ENCODE measurements at regions not wholly inside any gene's neighbourhood (a gene's known extent, or its start where the extent isn't known, plus 50 kb on each side); places are given as distances from the start of the nearest gene placed in this dataset.

DNA sequence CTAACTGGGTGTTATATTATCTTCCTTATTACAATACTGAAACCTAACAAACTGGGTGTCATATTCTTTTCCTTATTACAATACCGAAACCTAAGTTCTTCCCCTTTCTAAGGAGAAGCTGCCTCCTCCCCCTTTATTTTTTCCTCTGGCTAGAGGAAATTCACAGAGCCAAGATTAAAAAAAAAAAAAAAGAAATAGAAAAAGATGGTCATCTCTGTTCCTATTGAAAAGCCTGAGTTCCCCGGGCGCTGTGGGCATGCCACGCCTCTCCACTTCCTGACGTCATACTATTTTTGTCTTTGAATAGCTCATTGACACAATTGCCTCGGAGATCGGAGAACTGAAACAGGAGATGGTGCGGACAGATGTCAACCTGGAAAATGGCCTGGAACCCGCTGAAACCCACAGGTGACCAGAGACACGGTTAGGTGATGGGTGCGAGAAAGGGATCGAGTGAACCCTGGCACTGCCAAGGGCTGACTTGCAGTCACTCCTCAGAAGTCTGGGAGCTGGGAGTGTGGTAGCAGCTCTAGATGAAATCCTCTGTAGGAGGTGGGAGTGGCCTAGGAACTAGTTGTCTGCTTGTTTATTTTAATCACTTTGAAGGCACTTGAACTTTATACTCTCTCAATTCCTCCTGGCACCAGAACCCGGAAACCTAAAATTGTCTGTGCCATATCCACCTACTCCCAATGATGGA lies 82.2 kb upstream of the NAA20 start:
- no peak for ATAC-seq
- no peak for TF ChIP-seq ZNF70 (CRISPR knock-in tag; IDR thresholded peaks at IDR 0.05)
- TF ChIP-seq ZFP3 (CRISPR knock-in tag; IDR thresholded peaks at IDR 0.05): no peak

DNA sequence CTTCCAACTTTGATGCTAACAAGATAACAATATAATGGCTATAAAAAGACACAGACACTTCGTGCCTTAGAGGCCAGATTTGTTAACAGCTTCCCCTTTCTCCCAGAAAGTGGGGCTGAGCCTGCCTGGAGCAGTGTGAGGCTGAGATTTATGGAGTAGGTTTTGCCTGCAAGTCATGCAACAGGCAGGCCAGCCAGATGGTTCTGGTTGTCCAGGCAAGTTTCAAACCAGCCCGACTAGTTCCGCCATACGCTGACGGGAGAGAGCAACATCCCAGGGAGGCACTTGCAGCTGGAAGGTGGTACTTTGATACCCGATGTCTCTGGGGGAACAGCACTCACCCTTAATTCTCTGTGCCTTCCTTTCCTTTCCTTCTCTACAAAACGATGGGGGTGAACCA lies 81.3 kb upstream of the NAA20 start:
- no peak for ATAC-seq
- TF ChIP-seq ZNF70 (CRISPR knock-in tag; IDR thresholded peaks at IDR 0.05) (no peak), PPARA (CRISPR knock-in tag; IDR thresholded peaks at IDR 0.05; ENCODE audit: borderline replicate concordance) (no peak), CSDC2 (CRISPR knock-in tag; IDR thresholded peaks at IDR 0.05) (no peak), ISL1 (CRISPR knock-in tag; IDR thresholded peaks at IDR 0.05) (no peak), GLIS3 (CRISPR knock-in tag; IDR thresholded peaks at IDR 0.05) (no peak), BACH2 (CRISPR knock-in tag; IDR thresholded peaks at IDR 0.05; ENCODE audit: borderline replicate concordance) (no peak), ZNF8 (CRISPR knock-in tag; IDR thresholded peaks at IDR 0.05) (no peak), ZC3H10 (CRISPR knock-in tag; IDR thresholded peaks at IDR 0.05) (no peak), ARNTL (CRISPR knock-in tag; IDR thresholded peaks at IDR 0.05; ENCODE audit: borderline replicate concordance, low read depth) (no peak), ZFP30 (CRISPR knock-in tag; IDR thresholded peaks at IDR 0.05) (no peak)
- TF ChIP-seq, protein P1, sequence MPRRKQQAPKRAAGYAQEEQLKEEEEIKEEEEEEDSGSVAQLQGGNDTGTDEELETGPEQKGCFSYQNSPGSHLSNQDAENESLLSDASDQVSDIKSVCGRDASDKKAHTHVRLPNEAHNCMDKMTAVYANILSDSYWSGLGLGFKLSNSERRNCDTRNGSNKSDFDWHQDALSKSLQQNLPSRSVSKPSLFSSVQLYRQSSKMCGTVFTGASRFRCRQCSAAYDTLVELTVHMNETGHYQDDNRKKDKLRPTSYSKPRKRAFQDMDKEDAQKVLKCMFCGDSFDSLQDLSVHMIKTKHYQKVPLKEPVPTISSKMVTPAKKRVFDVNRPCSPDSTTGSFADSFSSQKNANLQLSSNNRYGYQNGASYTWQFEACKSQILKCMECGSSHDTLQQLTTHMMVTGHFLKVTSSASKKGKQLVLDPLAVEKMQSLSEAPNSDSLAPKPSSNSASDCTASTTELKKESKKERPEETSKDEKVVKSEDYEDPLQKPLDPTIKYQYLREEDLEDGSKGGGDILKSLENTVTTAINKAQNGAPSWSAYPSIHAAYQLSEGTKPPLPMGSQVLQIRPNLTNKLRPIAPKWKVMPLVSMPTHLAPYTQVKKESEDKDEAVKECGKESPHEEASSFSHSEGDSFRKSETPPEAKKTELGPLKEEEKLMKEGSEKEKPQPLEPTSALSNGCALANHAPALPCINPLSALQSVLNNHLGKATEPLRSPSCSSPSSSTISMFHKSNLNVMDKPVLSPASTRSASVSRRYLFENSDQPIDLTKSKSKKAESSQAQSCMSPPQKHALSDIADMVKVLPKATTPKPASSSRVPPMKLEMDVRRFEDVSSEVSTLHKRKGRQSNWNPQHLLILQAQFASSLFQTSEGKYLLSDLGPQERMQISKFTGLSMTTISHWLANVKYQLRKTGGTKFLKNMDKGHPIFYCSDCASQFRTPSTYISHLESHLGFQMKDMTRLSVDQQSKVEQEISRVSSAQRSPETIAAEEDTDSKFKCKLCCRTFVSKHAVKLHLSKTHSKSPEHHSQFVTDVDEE (CRISPR knock-in tag; IDR thresholded peaks at IDR 0.05): no peak
- TF ChIP-seq, protein P2, sequence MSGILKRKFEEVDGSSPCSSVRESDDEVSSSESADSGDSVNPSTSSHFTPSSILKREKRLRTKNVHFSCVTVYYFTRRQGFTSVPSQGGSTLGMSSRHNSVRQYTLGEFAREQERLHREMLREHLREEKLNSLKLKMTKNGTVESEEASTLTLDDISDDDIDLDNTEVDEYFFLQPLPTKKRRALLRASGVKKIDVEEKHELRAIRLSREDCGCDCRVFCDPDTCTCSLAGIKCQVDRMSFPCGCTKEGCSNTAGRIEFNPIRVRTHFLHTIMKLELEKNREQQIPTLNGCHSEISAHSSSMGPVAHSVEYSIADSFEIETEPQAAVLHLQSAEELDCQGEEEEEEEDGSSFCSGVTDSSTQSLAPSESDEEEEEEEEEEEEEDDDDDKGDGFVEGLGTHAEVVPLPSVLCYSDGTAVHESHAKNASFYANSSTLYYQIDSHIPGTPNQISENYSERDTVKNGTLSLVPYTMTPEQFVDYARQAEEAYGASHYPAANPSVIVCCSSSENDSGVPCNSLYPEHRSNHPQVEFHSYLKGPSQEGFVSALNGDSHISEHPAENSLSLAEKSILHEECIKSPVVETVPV (CRISPR knock-in tag; IDR thresholded peaks at IDR 0.05): no peak
- TF ChIP-seq, protein P3, sequence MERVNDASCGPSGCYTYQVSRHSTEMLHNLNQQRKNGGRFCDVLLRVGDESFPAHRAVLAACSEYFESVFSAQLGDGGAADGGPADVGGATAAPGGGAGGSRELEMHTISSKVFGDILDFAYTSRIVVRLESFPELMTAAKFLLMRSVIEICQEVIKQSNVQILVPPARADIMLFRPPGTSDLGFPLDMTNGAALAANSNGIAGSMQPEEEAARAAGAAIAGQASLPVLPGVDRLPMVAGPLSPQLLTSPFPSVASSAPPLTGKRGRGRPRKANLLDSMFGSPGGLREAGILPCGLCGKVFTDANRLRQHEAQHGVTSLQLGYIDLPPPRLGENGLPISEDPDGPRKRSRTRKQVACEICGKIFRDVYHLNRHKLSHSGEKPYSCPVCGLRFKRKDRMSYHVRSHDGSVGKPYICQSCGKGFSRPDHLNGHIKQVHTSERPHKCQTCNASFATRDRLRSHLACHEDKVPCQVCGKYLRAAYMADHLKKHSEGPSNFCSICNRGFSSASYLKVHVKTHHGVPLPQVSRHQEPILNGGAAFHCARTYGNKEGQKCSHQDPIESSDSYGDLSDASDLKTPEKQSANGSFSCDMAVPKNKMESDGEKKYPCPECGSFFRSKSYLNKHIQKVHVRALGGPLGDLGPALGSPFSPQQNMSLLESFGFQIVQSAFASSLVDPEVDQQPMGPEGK (CRISPR knock-in tag; IDR thresholded peaks at IDR 0.05; ENCODE audit: borderline replicate concordance): no peak

DNA sequence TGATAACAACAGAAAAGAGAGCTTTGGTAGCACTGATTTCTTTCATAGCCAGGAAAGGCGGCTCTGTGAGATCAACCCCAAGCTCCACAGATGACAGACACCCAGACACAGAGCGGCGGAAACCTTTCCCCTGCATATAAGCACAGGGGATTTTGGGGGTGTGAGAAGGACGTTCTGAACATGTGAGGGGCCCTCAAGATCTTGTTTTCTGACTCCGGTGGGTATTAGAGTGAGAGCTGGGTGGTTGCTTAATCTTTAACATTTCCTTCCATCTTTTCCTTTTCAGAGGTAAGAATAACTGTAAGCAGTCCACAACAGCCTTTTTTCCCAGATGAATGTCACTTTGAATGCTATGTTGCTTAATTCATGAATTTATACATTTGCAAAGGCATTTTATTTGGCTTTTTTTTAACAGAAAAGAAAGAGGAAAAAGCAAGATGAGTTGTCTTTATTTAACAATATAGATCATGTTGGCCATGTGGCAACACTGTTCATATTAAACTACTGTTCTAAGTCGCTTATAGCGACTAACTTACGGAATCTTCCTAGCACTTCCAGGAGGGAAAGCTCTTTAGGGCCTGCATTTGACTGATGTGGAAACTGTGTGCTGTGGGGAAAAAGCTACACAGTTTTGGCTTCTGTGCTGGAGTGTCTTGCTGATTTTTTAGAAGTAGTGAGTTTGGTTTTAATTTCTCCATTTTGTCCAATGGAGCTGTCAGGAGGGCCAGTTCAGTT lies 80.5 kb upstream of the NAA20 start:
- no peak for ATAC-seq
- TF ChIP-seq, protein P3 (CRISPR knock-in tag; IDR thresholded peaks at IDR 0.05; ENCODE audit: borderline replicate concordance): no peak
- no peak for TF ChIP-seq PPARA (CRISPR knock-in tag; IDR thresholded peaks at IDR 0.05; ENCODE audit: borderline replicate concordance)
- TF ChIP-seq ZC3H10 (CRISPR knock-in tag; IDR thresholded peaks at IDR 0.05): no peak
- TF ChIP-seq, protein P4, sequence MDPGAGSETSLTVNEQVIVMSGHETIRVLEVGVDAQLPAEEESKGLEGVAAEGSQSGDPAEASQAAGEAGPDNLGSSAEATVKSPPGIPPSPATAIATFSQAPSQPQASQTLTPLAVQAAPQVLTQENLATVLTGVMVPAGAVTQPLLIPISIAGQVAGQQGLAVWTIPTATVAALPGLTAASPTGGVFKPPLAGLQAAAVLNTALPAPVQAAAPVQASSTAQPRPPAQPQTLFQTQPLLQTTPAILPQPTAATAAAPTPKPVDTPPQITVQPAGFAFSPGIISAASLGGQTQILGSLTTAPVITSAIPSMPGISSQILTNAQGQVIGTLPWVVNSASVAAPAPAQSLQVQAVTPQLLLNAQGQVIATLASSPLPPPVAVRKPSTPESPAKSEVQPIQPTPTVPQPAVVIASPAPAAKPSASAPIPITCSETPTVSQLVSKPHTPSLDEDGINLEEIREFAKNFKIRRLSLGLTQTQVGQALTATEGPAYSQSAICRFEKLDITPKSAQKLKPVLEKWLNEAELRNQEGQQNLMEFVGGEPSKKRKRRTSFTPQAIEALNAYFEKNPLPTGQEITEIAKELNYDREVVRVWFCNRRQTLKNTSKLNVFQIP (CRISPR knock-in tag; IDR thresholded peaks at IDR 0.05; ENCODE audit: borderline replicate concordance, low read depth): no peak
- TF ChIP-seq BACH2 (CRISPR knock-in tag; IDR thresholded peaks at IDR 0.05; ENCODE audit: borderline replicate concordance): no peak
- no peak for TF ChIP-seq TCF4 (CRISPR knock-in tag; IDR thresholded peaks at IDR 0.05; ENCODE audit: borderline replicate concordance)
- TF ChIP-seq, protein P2 (CRISPR knock-in tag; IDR thresholded peaks at IDR 0.05): no peak
- TF ChIP-seq ARNTL (CRISPR knock-in tag; IDR thresholded peaks at IDR 0.05; ENCODE audit: borderline replicate concordance, low read depth): no peak
- no peak for TF ChIP-seq RARB (CRISPR knock-in tag; IDR thresholded peaks at IDR 0.05)
- TF ChIP-seq ZFP30 (CRISPR knock-in tag; IDR thresholded peaks at IDR 0.05): no peak
- TF ChIP-seq ZNF565 (CRISPR knock-in tag; conservative IDR thresholded peaks at IDR 0.05; ENCODE audit: low read depth): no peak
- TF ChIP-seq TOX (CRISPR knock-in tag; IDR thresholded peaks at IDR 0.05; ENCODE audit: borderline replicate concordance): no peak
- TF ChIP-seq ISL1 (CRISPR knock-in tag; IDR thresholded peaks at IDR 0.05): no peak
